GM23338 (cell line): ENCODE measurements at regions not wholly inside any gene's neighbourhood (a gene's known extent, or its start where the extent isn't known, plus 50 kb on each side); places are given as distances from the start of the nearest gene placed in this dataset.

Source experiments
- ATAC-seq: fragments of 200-7000 bp; cut with Tn5 transposase; 3 replicates; pipeline ENCODE4 v1.9.1; 2020
- DNase-seq: peaks from one replicate; pipeline ENCODE4 v3.0.0-alpha.2; 2015; ENCODE audit warnings: low spot score
- H2AFZ ChIP-seq: fragments of 200-600 bp; sonication (generic); 2 replicates; pipeline ENCODE4 v1.8.0; 2016; ENCODE audit warnings: antibody characterized with exemption, mild to moderate bottlenecking, moderate library complexity
- H3F3A ChIP-seq: fragments of 200-600 bp; sonication (generic); replicated peaks from 2 replicates; pipeline ENCODE4 v1.8.0; 2017; ENCODE audit warnings: antibody characterized with exemption, mixed run types, low read depth
- H3K27ac ChIP-seq: fragments of 200-600 bp; sonication (generic); 2 replicates; pipeline ENCODE4 v1.6.1; 2016; ENCODE audit warnings: low read depth
- H3K27me3 ChIP-seq: fragments of 200-600 bp; sonication (generic); 2 replicates; pipeline ENCODE4 v1.8.0; 2016; ENCODE audit warnings: mild to moderate bottlenecking, mixed run types, moderate library complexity; ENCODE audit not compliant: insufficient read depth
- H3K36me3 ChIP-seq: fragments of 200-600 bp; sonication (generic); 2 replicates; pipeline ENCODE4 v1.8.0; 2016; ENCODE audit warnings: mild to moderate bottlenecking; ENCODE audit not compliant: insufficient read depth
- H3K4me1 ChIP-seq: fragments of 200-600 bp; sonication (generic); 2 replicates; pipeline ENCODE4 v1.8.0; 2016; ENCODE audit warnings: mild to moderate bottlenecking, moderate library complexity; ENCODE audit not compliant: insufficient read depth
- H3K4me2 ChIP-seq: fragments of 200-600 bp; sonication (generic); 2 replicates; pipeline ENCODE4 v1.7.1; 2017; ENCODE audit warnings: mixed run types
- H3K4me3 ChIP-seq: fragments of 200-600 bp; sonication (generic); 2 replicates; pipeline ENCODE4 v1.6.1; 2016; ENCODE audit warnings: mixed run types
- H3K79me2 ChIP-seq: fragments of 200-600 bp; sonication (generic); replicated peaks from 2 replicates; pipeline ENCODE4 v1.8.0; 2017; ENCODE audit warnings: mild to moderate bottlenecking; ENCODE audit not compliant: insufficient read depth
- H3K9me2 ChIP-seq: fragments of 200-600 bp; sonication (generic); 2 replicates; pipeline ENCODE4 v1.8.0; 2017; ENCODE audit not compliant: insufficient read depth
- H4K20me1 ChIP-seq: fragments of 200-600 bp; sonication (generic); replicated peaks from 2 replicates; pipeline ENCODE4 v1.8.0; 2017; ENCODE audit warnings: mild to moderate bottlenecking; ENCODE audit not compliant: insufficient read depth
- H3K27ac Mint-ChIP-seq: 2 replicates; pipeline ENCODE4 v1.8.0; 2020; ENCODE audit warnings: inconsistent platforms, mild to moderate bottlenecking, moderate library complexity, mixed read lengths
- H3K27me3 Mint-ChIP-seq: 3 replicates; pipeline ENCODE4 v1.8.0; 2022; ENCODE audit warnings: low read depth, mild to moderate bottlenecking, moderate library complexity, mixed read lengths, inconsistent platforms; ENCODE audit not compliant: insufficient read depth, poor library complexity
- H3K36me3 Mint-ChIP-seq: 3 replicates; pipeline ENCODE4 v1.8.0; 2021; ENCODE audit warnings: low read depth, mild to moderate bottlenecking, inconsistent platforms, moderate library complexity, mixed read lengths
- H3K4me1 Mint-ChIP-seq: 3 replicates; pipeline ENCODE4 v1.8.0; 2020; ENCODE audit warnings: mild to moderate bottlenecking, inconsistent platforms, mixed read lengths
- H3K4me3 Mint-ChIP-seq: 3 replicates; pipeline ENCODE4 v1.8.0; 2021; ENCODE audit warnings: moderate library complexity, mild to moderate bottlenecking, inconsistent platforms, mixed read lengths
- H3K9me3 Mint-ChIP-seq: 3 replicates; pipeline ENCODE4 v1.8.0; 2020; ENCODE audit warnings: moderate library complexity, mild to moderate bottlenecking, inconsistent platforms, mixed read lengths
- EZH2 ChIP-seq: fragments of 200-600 bp; sonication (generic); IDR thresholded peaks from one replicate; pipeline ENCODE4 v1.8.0; 2017; ENCODE audit warnings: antibody characterized with exemption, mild to moderate bottlenecking, low read depth; ENCODE audit not compliant: unreplicated experiment
- EZH2phosphoT487 ChIP-seq: fragments of 200-600 bp; sonication (generic); IDR thresholded peaks from one replicate; pipeline ENCODE4 v1.8.1; 2018; ENCODE audit warnings: antibody characterized with exemption; ENCODE audit not compliant: unreplicated experiment
- JUNB ChIP-seq: IDR thresholded peaks from one replicate; pipeline ENCODE4 v1.6.1; 2016; ENCODE audit warnings: antibody characterized with exemption; ENCODE audit not compliant: unreplicated experiment
- POLR2AphosphoS5 ChIP-seq: IDR thresholded peaks from 2 replicates; pipeline ENCODE4 v1.6.1; 2016; ENCODE audit warnings: antibody characterized with exemption, low read depth
- STAT1 ChIP-seq: IDR thresholded peaks from one replicate; pipeline ENCODE4 v1.6.1; 2016; ENCODE audit warnings: antibody characterized with exemption; ENCODE audit not compliant: unreplicated experiment
- ZNF331 ChIP-seq: fragments of 250-450 bp; sonication (Bioruptor Pico); IDR thresholded peaks from 2 replicates; pipeline ENCODE4 v1.5.0; 2020; ENCODE audit warnings: low read depth, mild to moderate bottlenecking, moderate library complexity
- TF ChIP-seq, protein P1 (sequence below): IDR thresholded peaks from one replicate; pipeline ENCODE4 v1.6.1; 2018; ENCODE audit warnings: antibody characterized with exemption; ENCODE audit not compliant: unreplicated experiment
- TF ChIP-seq, protein P2 (sequence below): fragments of 250-450 bp; sonication (Bioruptor Pico); IDR thresholded peaks from 2 replicates; pipeline ENCODE4 v1.5.0; 2020; ENCODE audit warnings: mild to moderate bottlenecking, moderate library complexity

DNA sequence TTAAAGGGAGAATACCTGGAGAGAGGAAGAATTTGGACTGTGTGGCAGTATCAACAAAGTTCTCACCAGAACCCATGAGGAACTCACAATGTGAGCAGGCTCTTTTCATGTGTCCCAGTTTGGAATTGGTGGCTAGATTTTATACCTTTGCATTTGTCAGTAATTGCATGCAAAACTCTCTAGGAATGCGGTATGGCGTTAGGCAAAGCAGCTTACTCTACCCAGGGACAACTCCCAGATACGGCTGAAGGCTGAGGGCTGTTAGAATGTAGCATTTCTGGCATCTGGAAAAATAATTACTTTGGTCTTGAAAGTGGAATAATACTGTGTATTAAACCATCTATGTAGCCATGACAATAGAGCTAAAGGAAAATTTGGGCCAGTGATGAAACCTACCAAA is 635.5 kb downstream of the SLC16A7 start (continued):
- TF ChIP-seq, protein P1, sequence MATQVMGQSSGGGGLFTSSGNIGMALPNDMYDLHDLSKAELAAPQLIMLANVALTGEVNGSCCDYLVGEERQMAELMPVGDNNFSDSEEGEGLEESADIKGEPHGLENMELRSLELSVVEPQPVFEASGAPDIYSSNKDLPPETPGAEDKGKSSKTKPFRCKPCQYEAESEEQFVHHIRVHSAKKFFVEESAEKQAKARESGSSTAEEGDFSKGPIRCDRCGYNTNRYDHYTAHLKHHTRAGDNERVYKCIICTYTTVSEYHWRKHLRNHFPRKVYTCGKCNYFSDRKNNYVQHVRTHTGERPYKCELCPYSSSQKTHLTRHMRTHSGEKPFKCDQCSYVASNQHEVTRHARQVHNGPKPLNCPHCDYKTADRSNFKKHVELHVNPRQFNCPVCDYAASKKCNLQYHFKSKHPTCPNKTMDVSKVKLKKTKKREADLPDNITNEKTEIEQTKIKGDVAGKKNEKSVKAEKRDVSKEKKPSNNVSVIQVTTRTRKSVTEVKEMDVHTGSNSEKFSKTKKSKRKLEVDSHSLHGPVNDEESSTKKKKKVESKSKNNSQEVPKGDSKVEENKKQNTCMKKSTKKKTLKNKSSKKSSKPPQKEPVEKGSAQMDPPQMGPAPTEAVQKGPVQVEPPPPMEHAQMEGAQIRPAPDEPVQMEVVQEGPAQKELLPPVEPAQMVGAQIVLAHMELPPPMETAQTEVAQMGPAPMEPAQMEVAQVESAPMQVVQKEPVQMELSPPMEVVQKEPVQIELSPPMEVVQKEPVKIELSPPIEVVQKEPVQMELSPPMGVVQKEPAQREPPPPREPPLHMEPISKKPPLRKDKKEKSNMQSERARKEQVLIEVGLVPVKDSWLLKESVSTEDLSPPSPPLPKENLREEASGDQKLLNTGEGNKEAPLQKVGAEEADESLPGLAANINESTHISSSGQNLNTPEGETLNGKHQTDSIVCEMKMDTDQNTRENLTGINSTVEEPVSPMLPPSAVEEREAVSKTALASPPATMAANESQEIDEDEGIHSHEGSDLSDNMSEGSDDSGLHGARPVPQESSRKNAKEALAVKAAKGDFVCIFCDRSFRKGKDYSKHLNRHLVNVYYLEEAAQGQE: no peak

DNA sequence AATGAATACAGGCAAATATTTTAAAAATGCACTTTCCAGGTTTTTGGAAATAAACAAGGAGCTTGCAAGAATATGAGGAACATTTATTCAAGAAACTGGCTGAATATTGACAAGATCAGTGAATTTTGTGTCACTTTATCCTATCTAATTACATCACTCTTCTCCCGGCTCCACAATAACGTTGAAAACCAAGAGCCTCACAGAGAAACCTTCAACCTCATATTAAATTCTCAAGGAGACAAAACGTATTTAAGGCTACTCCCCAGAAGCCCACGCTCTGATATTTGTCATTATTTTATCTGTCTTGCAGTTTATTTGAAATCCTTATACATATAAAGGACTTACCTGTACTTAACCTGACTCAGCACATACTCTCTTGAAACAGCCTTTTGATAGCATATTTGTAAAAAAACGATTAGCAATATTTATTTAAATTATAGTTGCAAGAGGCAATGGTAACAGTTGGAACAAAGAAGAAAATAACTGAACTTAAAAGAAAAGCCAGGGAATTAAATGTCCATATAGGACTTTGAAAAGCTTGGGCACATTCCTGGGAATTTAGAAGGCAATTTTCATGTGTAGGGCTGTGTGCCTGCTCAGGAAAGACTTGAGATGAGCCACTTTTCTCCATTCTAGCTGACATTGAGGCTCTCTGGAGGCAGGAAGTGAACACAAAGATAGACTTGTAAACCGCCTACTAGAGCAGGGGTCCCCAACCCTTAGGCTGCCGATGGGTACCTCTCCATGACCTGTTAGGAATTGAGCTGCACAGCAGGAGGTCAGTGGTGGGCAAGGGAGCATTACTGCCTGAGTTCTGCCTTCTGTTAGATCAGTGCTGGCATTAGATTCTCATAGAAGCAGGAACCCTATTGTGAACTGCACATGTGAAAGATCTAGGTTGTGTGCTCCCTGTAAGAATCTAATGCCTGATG is 636.4 kb downstream of the SLC16A7 start:
- Mint-ChIP-seq H3K9me3 (peaks cover 7% of the 10 kb centered on the region; the same call in 2 of the 3 replicates), H3K4me1 (no peaks in the 10 kb centered on the region; the same call in 2 of the 3 replicates)
- 0 out of 2 replicates have a peak overlapping the region, but pooled peaks have one; percentile 9 for H2AFZ ChIP-seq
- TF ChIP-seq STAT1: no peak
- TF ChIP-seq, protein P1: no peak
- no peak for TF ChIP-seq POLR2AphosphoS5
- TF ChIP-seq JUNB: no peak
- no peak for TF ChIP-seq EZH2
- no peak for TF ChIP-seq ZNF331 (CRISPR knock-in tag)
- TF ChIP-seq, protein P2, sequence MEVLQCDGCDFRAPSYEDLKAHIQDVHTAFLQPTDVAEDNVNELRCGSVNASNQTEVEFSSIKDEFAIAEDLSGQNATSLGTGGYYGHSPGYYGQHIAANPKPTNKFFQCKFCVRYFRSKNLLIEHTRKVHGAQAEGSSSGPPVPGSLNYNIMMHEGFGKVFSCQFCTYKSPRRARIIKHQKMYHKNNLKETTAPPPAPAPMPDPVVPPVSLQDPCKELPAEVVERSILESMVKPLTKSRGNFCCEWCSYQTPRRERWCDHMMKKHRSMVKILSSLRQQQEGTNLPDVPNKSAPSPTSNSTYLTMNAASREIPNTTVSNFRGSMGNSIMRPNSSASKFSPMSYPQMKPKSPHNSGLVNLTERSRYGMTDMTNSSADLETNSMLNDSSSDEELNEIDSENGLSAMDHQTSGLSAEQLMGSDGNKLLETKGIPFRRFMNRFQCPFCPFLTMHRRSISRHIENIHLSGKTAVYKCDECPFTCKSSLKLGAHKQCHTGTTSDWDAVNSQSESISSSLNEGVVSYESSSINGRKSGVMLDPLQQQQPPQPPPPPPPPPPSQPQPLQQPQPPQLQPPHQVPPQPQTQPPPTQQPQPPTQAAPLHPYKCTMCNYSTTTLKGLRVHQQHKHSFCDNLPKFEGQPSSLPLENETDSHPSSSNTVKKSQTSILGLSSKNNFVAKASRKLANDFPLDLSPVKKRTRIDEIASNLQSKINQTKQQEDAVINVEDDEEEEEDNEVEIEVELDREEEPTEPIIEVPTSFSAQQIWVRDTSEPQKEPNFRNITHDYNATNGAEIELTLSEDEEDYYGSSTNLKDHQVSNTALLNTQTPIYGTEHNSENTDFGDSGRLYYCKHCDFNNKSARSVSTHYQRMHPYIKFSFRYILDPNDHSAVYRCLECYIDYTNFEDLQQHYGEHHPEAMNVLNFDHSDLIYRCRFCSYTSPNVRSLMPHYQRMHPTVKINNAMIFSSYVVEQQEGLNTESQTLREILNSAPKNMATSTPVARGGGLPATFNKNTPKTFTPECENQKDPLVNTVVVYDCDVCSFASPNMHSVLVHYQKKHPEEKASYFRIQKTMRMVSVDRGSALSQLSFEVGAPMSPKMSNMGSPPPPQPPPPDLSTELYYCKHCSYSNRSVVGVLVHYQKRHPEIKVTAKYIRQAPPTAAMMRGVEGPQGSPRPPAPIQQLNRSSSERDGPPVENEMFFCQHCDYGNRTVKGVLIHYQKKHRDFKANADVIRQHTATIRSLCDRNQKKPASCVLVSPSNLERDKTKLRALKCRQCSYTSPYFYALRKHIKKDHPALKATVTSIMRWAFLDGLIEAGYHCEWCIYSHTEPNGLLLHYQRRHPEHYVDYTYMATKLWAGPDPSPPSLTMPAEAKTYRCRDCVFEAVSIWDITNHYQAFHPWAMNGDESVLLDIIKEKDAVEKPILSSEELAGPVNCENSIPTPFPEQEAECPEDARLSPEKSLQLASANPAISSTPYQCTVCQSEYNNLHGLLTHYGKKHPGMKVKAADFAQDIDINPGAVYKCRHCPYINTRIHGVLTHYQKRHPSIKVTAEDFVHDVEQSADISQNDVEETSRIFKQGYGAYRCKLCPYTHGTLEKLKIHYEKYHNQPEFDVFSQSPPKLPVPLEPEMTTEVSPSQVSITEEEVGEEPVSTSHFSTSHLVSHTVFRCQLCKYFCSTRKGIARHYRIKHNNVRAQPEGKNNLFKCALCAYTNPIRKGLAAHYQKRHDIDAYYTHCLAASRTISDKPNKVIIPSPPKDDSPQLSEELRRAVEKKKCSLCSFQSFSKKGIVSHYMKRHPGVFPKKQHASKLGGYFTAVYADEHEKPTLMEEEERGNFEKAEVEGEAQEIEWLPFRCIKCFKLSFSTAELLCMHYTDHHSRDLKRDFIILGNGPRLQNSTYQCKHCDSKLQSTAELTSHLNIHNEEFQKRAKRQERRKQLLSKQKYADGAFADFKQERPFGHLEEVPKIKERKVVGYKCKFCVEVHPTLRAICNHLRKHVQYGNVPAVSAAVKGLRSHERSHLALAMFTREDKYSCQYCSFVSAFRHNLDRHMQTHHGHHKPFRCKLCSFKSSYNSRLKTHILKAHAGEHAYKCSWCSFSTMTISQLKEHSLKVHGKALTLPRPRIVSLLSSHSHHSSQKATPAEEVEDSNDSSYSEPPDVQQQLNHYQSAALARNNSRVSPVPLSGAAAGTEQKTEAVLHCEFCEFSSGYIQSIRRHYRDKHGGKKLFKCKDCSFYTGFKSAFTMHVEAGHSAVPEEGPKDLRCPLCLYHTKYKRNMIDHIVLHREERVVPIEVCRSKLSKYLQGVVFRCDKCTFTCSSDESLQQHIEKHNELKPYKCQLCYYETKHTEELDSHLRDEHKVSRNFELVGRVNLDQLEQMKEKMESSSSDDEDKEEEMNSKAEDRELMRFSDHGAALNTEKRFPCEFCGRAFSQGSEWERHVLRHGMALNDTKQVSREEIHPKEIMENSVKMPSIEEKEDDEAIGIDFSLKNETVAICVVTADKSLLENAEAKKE (CRISPR knock-in tag): no peak
- no peak for TF ChIP-seq EZH2phosphoT487

More for the DNA sequence above, 636.4 kb downstream of the SLC16A7 start:
- Histone ChIP-seq H3K9me2 (peaks cover 2% of the 10 kb centered on the region; the same call in 1 of the 2 replicates), H3K4me3 (no peak overlapping the region), H3F3A (no peaks in the 10 kb centered on the region), H3K27ac (no peak overlapping the region), H3K4me2 (no peak overlapping the region), H3K4me1 (no peaks in the 10 kb centered on the region), H4K20me1 (no peaks in the 10 kb centered on the region), H3K27me3 (no peaks in the 10 kb centered on the region), H3K36me3 (no peaks in the 10 kb centered on the region), H3K79me2 (no peaks in the 10 kb centered on the region)
- no peak for DNase-seq
- no peak for ATAC-seq
- no peaks in the 10 kb centered on the region for H3K36me3 Mint-ChIP-seq
- H3K27ac Mint-ChIP-seq: no peak overlapping the region
- no peaks in the 10 kb centered on the region for H3K27me3 Mint-ChIP-seq
- no peak overlapping the region for H3K4me3 Mint-ChIP-seq
